GM19023 (cell line): ENCODE measurements at regions not wholly inside any gene's neighbourhood (a gene's known extent, or its start where the extent isn't known, plus 50 kb on each side); places are given as distances from the start of the nearest gene placed in this dataset.
"Not testable (repeated sequence)": the region's sequence is repeated elsewhere in the genome, so short reads cannot be mapped to it uniquely, and the experiment has no call there.

Source experiments
- ATAC-seq: cut with Tn5 transposase; IDR thresholded peaks from one replicate; pipeline ENCODE4 v1.9.1; 2021; ENCODE audit warnings: mild to moderate bottlenecking, moderate library complexity; ENCODE audit not compliant: unreplicated experiment

GRCh38 chr21:22691658-22692057 lies 1693.4 kb downstream of the NCAM2 start:
- no peak for ATAC-seq

- ATAC-seq = no peak
Observed at GRCh38 chr21:22703521-22703920, 1705.3 kb downstream of the NCAM2 start.

- ATAC-seq = no peak
Observed at GRCh38 chr21:22710721-22711120, 1712.5 kb downstream of the NCAM2 start.

- ATAC-seq = no peak
Observed at GRCh38 chr21:22711636-22712035, 1713.4 kb downstream of the NCAM2 start.

- ATAC-seq = no peak
Observed at GRCh38 chr21:22725436-22725835, 1727.2 kb downstream of the NCAM2 start.

GRCh38 chr21:22728091-22728490 lies 1729.9 kb downstream of the NCAM2 start:
- no peak for ATAC-seq

GRCh38 chr21:22743085-22743484 lies 1744.9 kb downstream of the NCAM2 start:
- ATAC-seq = no peak

GRCh38 chr21:22754746-22755145 lies 1756.5 kb downstream of the NCAM2 start:
- no peak for ATAC-seq

GRCh38 chr21:22758478-22758877 lies 1760.3 kb downstream of the NCAM2 start:
- ATAC-seq = no peak

- no peak for ATAC-seq
Observed at GRCh38 chr21:22762463-22762862, 1764.3 kb downstream of the NCAM2 start.

- no peak for ATAC-seq
Observed at GRCh38 chr21:22763442-22763841, 1765.2 kb downstream of the NCAM2 start.

GRCh38 chr21:22764222-22764621 lies 1766.0 kb downstream of the NCAM2 start:
- ATAC-seq = no peak

GRCh38 chr21:22791376-22791775 lies 1793.2 kb downstream of the NCAM2 start:
- ATAC-seq = no peak

- no peak for ATAC-seq
Observed at GRCh38 chr21:22791986-22792560, 1793.9 kb downstream of the NCAM2 start.

GRCh38 chr21:22795091-22795490 lies 1796.9 kb downstream of the NCAM2 start:
- no peak for ATAC-seq

- ATAC-seq = no peak
Observed at GRCh38 chr21:22795644-22796043, 1797.4 kb downstream of the NCAM2 start.

- ATAC-seq = no peak
Observed at GRCh38 chr21:22796147-22796546, 1797.9 kb downstream of the NCAM2 start.

GRCh38 chr21:22804151-22804550 lies 1805.9 kb downstream of the NCAM2 start:
- no peak for ATAC-seq

GRCh38 chr21:22806278-22806677 lies 1808.1 kb downstream of the NCAM2 start:
- no peak for ATAC-seq

- no peak for ATAC-seq
Observed at GRCh38 chr21:22813201-22813600, 1815.0 kb downstream of the NCAM2 start.

GRCh38 chr21:22818681-22819485 lies 1820.7 kb downstream of the NCAM2 start:
- not testable (repeated sequence) for ATAC-seq

- no peak for ATAC-seq
Observed at GRCh38 chr21:22827422-22827821, 1829.2 kb downstream of the NCAM2 start.

GRCh38 chr21:22842875-22843274 lies 1844.7 kb downstream of the NCAM2 start:
- ATAC-seq = no peak
